GM10248 (cell line): ENCODE measurements at regions not wholly inside any gene's neighbourhood (a gene's known extent, or its start where the extent isn't known, plus 50 kb on each side); places are given as distances from the start of the nearest gene placed in this dataset.
"Not testable (repeated sequence)": the region's sequence is repeated elsewhere in the genome, so short reads cannot be mapped to it uniquely, and the experiment has no call there.

Experiments used
- CTCF ChIA-PET: fragments of 300-600 bp; sonication (Branson Sonifier 250); formaldehyde crosslinking; extraction: SDS; loops from one replicate; lab custom pipeline; 2021; ENCODE audit warnings: antibody characterized with exemption; lab: Yijun Ruan, JAX
- POLR2A ChIA-PET: fragments of 350-650 bp; sonication (Branson Sonifier 250); formaldehyde crosslinking; extraction: SDS; loops from one replicate; lab custom pipeline; 2020; ENCODE audit warnings: antibody characterized with exemption; lab: Yijun Ruan, JAX
- DNase-seq: peaks from one replicate; pipeline ENCODE4 v3.0.0; 2012; ENCODE audit errors: extremely low spot score
- TF ChIP-seq, protein P1 (sequence below): IDR thresholded peaks from 2 replicates; pipeline ENCODE4 v1.5.1; 2012; ENCODE audit warnings: mild to moderate bottlenecking, low read depth; ENCODE audit errors: extremely low read depth, missing control alignments, control extremely low read depth

GRCh38 chr5:122209601-122210000, 80.3 kb downstream of the ZNF474 start:
- CTCF ChIA-PET, DNase-seq, POLR2A ChIA-PET: not testable (repeated sequence)

GRCh38 chr5:122218778-122219177, 89.4 kb downstream of the ZNF474 start:
- POLR2A ChIA-PET, result no interaction called here
- DNase-seq, result no peak
- TF ChIP-seq, protein P1, sequence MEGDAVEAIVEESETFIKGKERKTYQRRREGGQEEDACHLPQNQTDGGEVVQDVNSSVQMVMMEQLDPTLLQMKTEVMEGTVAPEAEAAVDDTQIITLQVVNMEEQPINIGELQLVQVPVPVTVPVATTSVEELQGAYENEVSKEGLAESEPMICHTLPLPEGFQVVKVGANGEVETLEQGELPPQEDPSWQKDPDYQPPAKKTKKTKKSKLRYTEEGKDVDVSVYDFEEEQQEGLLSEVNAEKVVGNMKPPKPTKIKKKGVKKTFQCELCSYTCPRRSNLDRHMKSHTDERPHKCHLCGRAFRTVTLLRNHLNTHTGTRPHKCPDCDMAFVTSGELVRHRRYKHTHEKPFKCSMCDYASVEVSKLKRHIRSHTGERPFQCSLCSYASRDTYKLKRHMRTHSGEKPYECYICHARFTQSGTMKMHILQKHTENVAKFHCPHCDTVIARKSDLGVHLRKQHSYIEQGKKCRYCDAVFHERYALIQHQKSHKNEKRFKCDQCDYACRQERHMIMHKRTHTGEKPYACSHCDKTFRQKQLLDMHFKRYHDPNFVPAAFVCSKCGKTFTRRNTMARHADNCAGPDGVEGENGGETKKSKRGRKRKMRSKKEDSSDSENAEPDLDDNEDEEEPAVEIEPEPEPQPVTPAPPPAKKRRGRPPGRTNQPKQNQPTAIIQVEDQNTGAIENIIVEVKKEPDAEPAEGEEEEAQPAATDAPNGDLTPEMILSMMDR, result no peak
- CTCF ChIA-PET, result no interaction called here

DNA sequence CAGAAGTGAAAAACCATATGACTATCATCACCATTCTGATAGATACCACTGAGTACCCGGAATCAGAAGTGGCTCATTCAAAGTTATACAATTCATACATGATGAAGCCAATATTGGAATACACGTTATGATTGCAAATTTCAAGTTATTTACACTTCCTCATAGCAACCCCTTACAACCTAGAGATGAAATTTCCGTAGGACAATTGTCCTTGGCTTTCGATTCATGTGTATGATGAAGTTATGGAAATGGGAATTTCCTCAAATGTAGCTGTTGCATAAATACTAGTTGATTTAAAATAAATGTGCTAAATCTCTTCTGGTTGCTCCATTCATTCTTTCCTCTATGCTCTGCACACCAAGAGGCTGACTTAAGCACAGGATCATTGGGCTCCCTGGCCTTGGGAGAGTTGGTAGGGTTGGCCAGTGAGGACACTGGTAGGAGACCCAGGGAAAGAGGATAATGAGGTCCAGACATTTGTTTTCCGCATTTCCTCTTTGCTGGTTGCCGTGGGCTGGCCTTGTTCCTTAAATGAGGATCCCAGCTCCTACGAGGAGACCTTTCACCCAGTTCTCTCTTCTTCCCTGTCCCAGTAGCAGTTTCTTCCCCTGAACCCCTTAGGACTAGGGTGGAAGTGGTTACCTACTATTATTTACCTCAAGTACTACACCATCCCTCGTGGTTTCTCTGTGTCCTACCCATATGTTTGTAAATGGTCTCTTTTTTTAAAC, 90.3 kb downstream of the ZNF474 start:
- TF ChIP-seq, protein P1, result no peak
- ChIA-PET POLR2A (no interaction called here), CTCF (no interaction called here)
- no peak for DNase-seq

- CTCF ChIA-PET, result no interaction called here
- TF ChIP-seq, protein P1, result no peak
- DNase-seq, result no peak
- POLR2A ChIA-PET, result no interaction called here
These were observed 91.2 kb downstream of the ZNF474 start for GRCh38 chr5:122220511-122220910.

- TF ChIP-seq, protein P1, result no peak
- ChIA-PET POLR2A (no interaction called here), CTCF (interaction anchor here (0.9 kb wide), 1 partner anchor 283 kb away, joined by 3 read pairs; no protein-coding TSS in a partner anchor)
- no peak for DNase-seq
These were observed 90.2 kb upstream of the SNCAIP start for GRCh38 chr5:122221857-122222256.

GRCh38 chr5:122222580-122222979, 89.5 kb upstream of the SNCAIP start:
- ChIA-PET POLR2A (no interaction called here), CTCF (interaction anchor here (0.9 kb wide), 1 partner anchor 282 kb away, joined by 3 read pairs; no protein-coding TSS in a partner anchor)
- no peak for DNase-seq
- TF ChIP-seq, protein P1, result no peak

DNA sequence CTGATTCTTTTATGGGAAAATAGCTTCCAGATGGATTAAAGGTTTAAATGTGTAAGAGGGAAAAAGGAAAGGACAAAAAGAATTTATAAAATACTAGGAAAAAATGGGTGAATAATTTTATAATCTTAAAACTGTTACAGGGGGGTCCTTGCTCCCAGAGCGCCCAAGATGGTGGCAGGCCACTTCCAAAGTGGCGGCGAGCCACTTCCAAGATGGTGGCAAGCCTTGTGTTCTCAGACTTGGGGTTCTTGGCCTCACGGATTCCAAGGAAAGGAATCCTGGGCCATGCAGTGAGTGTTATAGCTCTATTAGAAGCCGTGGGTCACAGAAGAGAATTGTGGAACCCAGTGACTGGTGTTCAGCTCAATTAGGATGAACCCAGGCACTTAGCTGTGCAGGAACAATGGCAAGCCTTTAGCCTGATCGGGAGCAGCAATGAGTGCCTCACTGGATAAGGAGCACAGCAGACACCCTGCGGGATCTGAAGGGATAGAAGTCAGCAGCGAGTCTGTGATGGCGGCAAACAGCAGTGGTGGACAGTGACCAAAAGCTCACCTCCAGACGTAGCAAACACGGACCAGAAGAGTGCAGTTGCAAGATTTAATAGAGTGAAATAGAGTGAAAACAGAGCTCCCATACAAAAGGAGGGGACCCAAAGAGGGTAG, 83.2 kb upstream of the SNCAIP start:
- ChIA-PET CTCF (no interaction called here), POLR2A (no interaction called here)
- TF ChIP-seq, protein P1, result no peak
- DNase-seq, result no peak
